SK-N-SH (cell line): ENCODE measurements at regions not wholly inside any gene's neighbourhood (a gene's known extent, or its start where the extent isn't known, plus 50 kb on each side); places are given as distances from the start of the nearest gene placed in this dataset.

Source experiments
- CTCF ChIA-PET: fragments of 300-600, 350-600 bp; formaldehyde crosslinking; extraction: SDS; loops from one replicate; lab custom pipeline; 2021; lab: Yijun Ruan, JAX
- POLR2A ChIA-PET: fragments of 350-600 bp; sonication (Branson Sonifier 250); formaldehyde crosslinking; extraction: SDS; loops from one replicate; lab custom pipeline; 2020; ENCODE audit warnings: antibody characterized with exemption, inconsistent platforms; lab: Yijun Ruan, JAX
- DNase-seq: peaks from one replicate; pipeline ENCODE4 v3.0.0; 2012
- H2AFZ ChIP-seq: fragments of 200-600 bp; sonication (generic); 2 replicates; pipeline ENCODE4 v1.8.1; 2016; ENCODE audit warnings: antibody characterized with exemption, mild to moderate bottlenecking, low read depth
- H3F3A ChIP-seq: fragments of 200-600 bp; sonication (generic); replicated peaks from 2 replicates; pipeline ENCODE3; 2016; ENCODE audit warnings: antibody characterized with exemption, mild to moderate bottlenecking; ENCODE audit not compliant: insufficient read depth
- H3K27ac ChIP-seq, 2 experiments: fragments of 200-500 bp in 1 of 2; fragments of 200-600 bp in 1 of 2; sonication (Bioruptor generic) in 1 of 2; sonication (generic), shearing (Covaris generic) in 1 of 2; 2 replicates each; pipeline versions ENCODE4 v1.5.1 to v1.6.1; 2014 to 2016; ENCODE audit warnings: low read depth in 2 of 2, inconsistent platforms in 1 of 2, low read length in 1 of 2, mild to moderate bottlenecking in 1 of 2, mixed read lengths in 1 of 2
- H3K27me3 ChIP-seq: fragments of 200-600 bp; sonication (generic), shearing (Covaris generic); 2 replicates; pipeline ENCODE4 v1.6.1; 2016; ENCODE audit warnings: mixed run types; ENCODE audit not compliant: insufficient read depth
- H3K36me3 ChIP-seq, 2 experiments: fragments of 200-500 bp in 1 of 2; fragments of 200-600 bp in 1 of 2; sonication (Bioruptor generic) in 1 of 2; sonication (generic) in 1 of 2; replicated peaks in 1 of 2; 2 replicates each; pipeline versions ENCODE3 to v1.5.1; 2014 to 2016; ENCODE audit warnings: low read length in 1 of 2, mild to moderate bottlenecking in 1 of 2; ENCODE audit not compliant: insufficient read depth in 2 of 2, control insufficient read depth in 1 of 2
- H3K4me1 ChIP-seq, 2 experiments: fragments of 200-500 bp in 1 of 2; fragments of 200-600 bp in 1 of 2; sonication (Bioruptor generic) in 1 of 2; sonication (generic), shearing (Covaris generic) in 1 of 2; 2 replicates each; pipeline versions ENCODE4 v1.5.1 to v1.6.1; 2014 to 2016; ENCODE audit warnings: low read depth in 1 of 2, low read length in 1 of 2, mixed run types in 1 of 2; ENCODE audit not compliant: insufficient read depth in 2 of 2, control insufficient read depth in 1 of 2
- H3K4me2 ChIP-seq: fragments of 200-600 bp; sonication (generic), shearing (Covaris generic); 2 replicates; pipeline ENCODE4 v1.6.1; 2017; ENCODE audit warnings: mixed run types
- H3K4me3 ChIP-seq, 2 experiments: fragments of 200-500 bp in 1 of 2; fragments of 200-600 bp in 1 of 2; sonication (Bioruptor generic) in 1 of 2; sonication (generic), shearing (Covaris generic) in 1 of 2; 2 replicates each; pipeline versions ENCODE4 v1.5.1 to v1.8.1; 2014 to 2016; ENCODE audit warnings: low read depth in 2 of 2, inconsistent platforms in 1 of 2, low read length in 1 of 2, mild to moderate bottlenecking in 1 of 2, mixed read lengths in 1 of 2, moderate library complexity in 1 of 2
- H3K79me2 ChIP-seq: fragments of 200-600 bp; sonication (generic); 2 replicates; pipeline ENCODE4 v1.8.1; 2017; ENCODE audit warnings: mild to moderate bottlenecking; ENCODE audit not compliant: insufficient read depth
- H3K9ac ChIP-seq: fragments of 200-600 bp; sonication (generic); 2 replicates; pipeline ENCODE4 v1.6.1; 2017; ENCODE audit warnings: mixed run types
- H3K9me2 ChIP-seq: fragments of 200-600 bp; sonication (generic); 2 replicates; pipeline ENCODE4 v1.6.1; 2017; ENCODE audit warnings: mixed run types
- H3K9me3 ChIP-seq: fragments of 200-600 bp; sonication (generic); 2 replicates; pipeline ENCODE4 v1.6.1; 2017; ENCODE audit warnings: mixed run types, mild to moderate bottlenecking, moderate library complexity
- H4K20me1 ChIP-seq: fragments of 200-600 bp; sonication (generic); 2 replicates; pipeline ENCODE4 v1.6.1; 2017; ENCODE audit warnings: mild to moderate bottlenecking, mixed run types; ENCODE audit not compliant: insufficient read depth
- CHD2 ChIP-seq: fragments of 150-350 bp; IDR thresholded peaks from 2 replicates; pipeline ENCODE4 v1.6.1; 2018; ENCODE audit warnings: low read length; ENCODE audit not compliant: partially characterized antibody
- EP300 ChIP-seq, 2 experiments: IDR thresholded peaks; 2 replicates each; pipeline versions ENCODE4 v1.4.0 to v1.6.1; 2012; ENCODE audit warnings: borderline replicate concordance in 1 of 2, low read depth in 1 of 2, low read length in 1 of 2
- EZH2phosphoT487 ChIP-seq: fragments of 200-600 bp; sonication (generic); IDR thresholded peaks from 2 replicates; pipeline ENCODE4 v1.6.1; 2017; ENCODE audit warnings: low read depth, mixed run types, mild to moderate bottlenecking, antibody characterized with exemption, moderate library complexity, borderline replicate concordance
- FOXJ3 ChIP-seq: sonication (generic); formaldehyde crosslinking; IDR thresholded peaks from 2 replicates; pipeline ENCODE4 v1.5.1; 2020; ENCODE audit warnings: mild to moderate bottlenecking, missing genetic modification reagents
- FOXM1 ChIP-seq: IDR thresholded peaks from 2 replicates; pipeline ENCODE4 v1.4.0; 2012; ENCODE audit warnings: low read depth, mild to moderate bottlenecking
- POLR2AphosphoS5 ChIP-seq: IDR thresholded peaks from 2 replicates; pipeline ENCODE4 v1.6.1; 2012; ENCODE audit warnings: low read depth, low read length
- RCOR1 ChIP-seq: fragments of 150-350 bp; IDR thresholded peaks from 2 replicates; pipeline ENCODE4 v1.6.1; 2017; ENCODE audit warnings: antibody characterized with exemption, low read length
- RFX5 ChIP-seq: IDR thresholded peaks from 2 replicates; pipeline ENCODE4 v1.6.1; 2012; ENCODE audit warnings: mild to moderate bottlenecking, improper control_type of control experiment, low read length
- RXRA ChIP-seq: IDR thresholded peaks from 2 replicates; pipeline ENCODE4 v1.4.0; 2012; ENCODE audit warnings: low read depth, mild to moderate bottlenecking, borderline replicate concordance
- SMC3 ChIP-seq: IDR thresholded peaks from 2 replicates; pipeline ENCODE4 v1.6.1; 2012; ENCODE audit warnings: low read depth, low read length, improper control_type of control experiment
- TAF1 ChIP-seq: IDR thresholded peaks from 2 replicates; pipeline ENCODE4 v1.6.1; 2012; ENCODE audit warnings: low read depth, mild to moderate bottlenecking, low read length, moderate library complexity, borderline replicate concordance
- TCF12 ChIP-seq: IDR thresholded peaks from 2 replicates; pipeline ENCODE4 v1.4.0; 2012
- TEAD4 ChIP-seq: IDR thresholded peaks from 2 replicates; pipeline ENCODE4 v1.4.0; 2012; ENCODE audit warnings: mild to moderate bottlenecking, borderline replicate concordance; ENCODE audit not compliant: insufficient read depth
- YY1 ChIP-seq: IDR thresholded peaks from 2 replicates; pipeline ENCODE4 v1.4.0; 2012; ENCODE audit warnings: low read depth, mild to moderate bottlenecking
- WGBS: methylation state at CpG from one replicate; pipeline ENCODE4 v1.1.6; 2017; ENCODE audit warnings: low lambda C conversion rate; 5-methylcytosine and 5-hydroxymethylcytosine counted together
- TF ChIP-seq, protein P1 (sequence below): IDR thresholded peaks from 2 replicates; pipeline ENCODE4; 2012
- TF ChIP-seq, protein P2 (sequence below): fragments of 200-600 bp; sonication (generic); IDR thresholded peaks from 2 replicates; pipeline ENCODE4 v1.6.1; 2017; ENCODE audit warnings: antibody characterized with exemption, mild to moderate bottlenecking, moderate library complexity
- TF ChIP-seq, protein P3 (sequence below): IDR thresholded peaks from 2 replicates; pipeline ENCODE4 v1.6.1; 2012; ENCODE audit warnings: mild to moderate bottlenecking, low read depth, low read length, moderate library complexity

DNA sequence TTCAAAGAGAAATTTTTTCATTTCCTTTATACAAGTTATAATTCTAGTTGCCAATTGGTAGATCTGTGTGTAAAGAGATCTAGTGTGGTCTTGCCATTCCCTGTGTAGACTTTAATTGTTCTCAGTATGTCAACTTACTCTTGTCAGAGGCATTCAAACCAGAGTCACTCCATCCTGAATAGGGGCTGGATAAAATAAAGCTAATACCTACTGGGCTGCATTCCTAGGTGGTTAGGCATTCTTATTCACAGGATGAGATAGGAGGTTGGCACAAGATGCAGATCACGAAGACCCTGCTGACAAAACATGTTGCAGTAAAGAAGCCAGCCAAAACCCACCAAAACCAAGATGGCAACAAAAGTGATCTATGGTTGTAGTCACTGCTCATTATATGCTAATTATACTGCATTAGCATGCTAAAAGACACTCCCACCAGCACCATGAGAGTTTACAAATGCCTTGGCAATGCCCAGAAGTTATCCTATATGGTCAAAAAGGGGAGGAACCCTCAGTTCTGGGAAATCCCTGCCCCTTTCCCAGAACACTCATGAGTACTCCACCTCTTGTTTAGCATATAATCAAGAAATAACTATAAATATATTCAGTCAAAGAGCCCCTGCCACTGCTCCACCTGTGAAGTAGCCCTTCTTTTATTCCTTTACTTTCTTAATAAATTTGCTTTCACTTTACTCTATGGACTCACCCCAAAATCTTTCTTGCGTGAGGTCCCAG lies 74.0 kb upstream of the ADAMTS5 start:
- no peak overlapping the region for H3K9ac ChIP-seq
- no peaks in the 10 kb centered on the region for H3F3A ChIP-seq
- no peaks in the 10 kb centered on the region for H3K4me1 ChIP-seq
- CTCF ChIA-PET = no interaction called here
- no peak overlapping the region for H3K27ac ChIP-seq
- H3K9me2 ChIP-seq = no peaks in the 10 kb centered on the region
- no peak overlapping the region for H2AFZ ChIP-seq
- no peak for DNase-seq
- H3K4me2 ChIP-seq = no peak overlapping the region
- no peak for TF ChIP-seq TCF12
- no peak for TF ChIP-seq POLR2AphosphoS5
- TF ChIP-seq YY1 = no peak
- no peak for TF ChIP-seq FOXJ3 (CRISPR knock-in tag)
- TF ChIP-seq, protein P1, sequence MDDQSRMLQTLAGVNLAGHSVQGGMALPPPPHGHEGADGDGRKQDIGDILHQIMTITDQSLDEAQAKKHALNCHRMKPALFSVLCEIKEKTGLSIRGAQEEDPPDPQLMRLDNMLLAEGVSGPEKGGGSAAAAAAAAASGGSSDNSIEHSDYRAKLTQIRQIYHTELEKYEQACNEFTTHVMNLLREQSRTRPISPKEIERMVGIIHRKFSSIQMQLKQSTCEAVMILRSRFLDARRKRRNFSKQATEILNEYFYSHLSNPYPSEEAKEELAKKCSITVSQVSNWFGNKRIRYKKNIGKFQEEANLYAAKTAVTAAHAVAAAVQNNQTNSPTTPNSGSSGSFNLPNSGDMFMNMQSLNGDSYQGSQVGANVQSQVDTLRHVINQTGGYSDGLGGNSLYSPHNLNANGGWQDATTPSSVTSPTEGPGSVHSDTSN = no peak
- TF ChIP-seq, protein P2, sequence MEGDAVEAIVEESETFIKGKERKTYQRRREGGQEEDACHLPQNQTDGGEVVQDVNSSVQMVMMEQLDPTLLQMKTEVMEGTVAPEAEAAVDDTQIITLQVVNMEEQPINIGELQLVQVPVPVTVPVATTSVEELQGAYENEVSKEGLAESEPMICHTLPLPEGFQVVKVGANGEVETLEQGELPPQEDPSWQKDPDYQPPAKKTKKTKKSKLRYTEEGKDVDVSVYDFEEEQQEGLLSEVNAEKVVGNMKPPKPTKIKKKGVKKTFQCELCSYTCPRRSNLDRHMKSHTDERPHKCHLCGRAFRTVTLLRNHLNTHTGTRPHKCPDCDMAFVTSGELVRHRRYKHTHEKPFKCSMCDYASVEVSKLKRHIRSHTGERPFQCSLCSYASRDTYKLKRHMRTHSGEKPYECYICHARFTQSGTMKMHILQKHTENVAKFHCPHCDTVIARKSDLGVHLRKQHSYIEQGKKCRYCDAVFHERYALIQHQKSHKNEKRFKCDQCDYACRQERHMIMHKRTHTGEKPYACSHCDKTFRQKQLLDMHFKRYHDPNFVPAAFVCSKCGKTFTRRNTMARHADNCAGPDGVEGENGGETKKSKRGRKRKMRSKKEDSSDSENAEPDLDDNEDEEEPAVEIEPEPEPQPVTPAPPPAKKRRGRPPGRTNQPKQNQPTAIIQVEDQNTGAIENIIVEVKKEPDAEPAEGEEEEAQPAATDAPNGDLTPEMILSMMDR = no peak
- TF ChIP-seq SMC3 = no peak
- no peak for TF ChIP-seq RFX5
- no peak for TF ChIP-seq RXRA
- TF ChIP-seq TAF1 = no peak
- no peak for TF ChIP-seq FOXM1
- TF ChIP-seq, protein P3, sequence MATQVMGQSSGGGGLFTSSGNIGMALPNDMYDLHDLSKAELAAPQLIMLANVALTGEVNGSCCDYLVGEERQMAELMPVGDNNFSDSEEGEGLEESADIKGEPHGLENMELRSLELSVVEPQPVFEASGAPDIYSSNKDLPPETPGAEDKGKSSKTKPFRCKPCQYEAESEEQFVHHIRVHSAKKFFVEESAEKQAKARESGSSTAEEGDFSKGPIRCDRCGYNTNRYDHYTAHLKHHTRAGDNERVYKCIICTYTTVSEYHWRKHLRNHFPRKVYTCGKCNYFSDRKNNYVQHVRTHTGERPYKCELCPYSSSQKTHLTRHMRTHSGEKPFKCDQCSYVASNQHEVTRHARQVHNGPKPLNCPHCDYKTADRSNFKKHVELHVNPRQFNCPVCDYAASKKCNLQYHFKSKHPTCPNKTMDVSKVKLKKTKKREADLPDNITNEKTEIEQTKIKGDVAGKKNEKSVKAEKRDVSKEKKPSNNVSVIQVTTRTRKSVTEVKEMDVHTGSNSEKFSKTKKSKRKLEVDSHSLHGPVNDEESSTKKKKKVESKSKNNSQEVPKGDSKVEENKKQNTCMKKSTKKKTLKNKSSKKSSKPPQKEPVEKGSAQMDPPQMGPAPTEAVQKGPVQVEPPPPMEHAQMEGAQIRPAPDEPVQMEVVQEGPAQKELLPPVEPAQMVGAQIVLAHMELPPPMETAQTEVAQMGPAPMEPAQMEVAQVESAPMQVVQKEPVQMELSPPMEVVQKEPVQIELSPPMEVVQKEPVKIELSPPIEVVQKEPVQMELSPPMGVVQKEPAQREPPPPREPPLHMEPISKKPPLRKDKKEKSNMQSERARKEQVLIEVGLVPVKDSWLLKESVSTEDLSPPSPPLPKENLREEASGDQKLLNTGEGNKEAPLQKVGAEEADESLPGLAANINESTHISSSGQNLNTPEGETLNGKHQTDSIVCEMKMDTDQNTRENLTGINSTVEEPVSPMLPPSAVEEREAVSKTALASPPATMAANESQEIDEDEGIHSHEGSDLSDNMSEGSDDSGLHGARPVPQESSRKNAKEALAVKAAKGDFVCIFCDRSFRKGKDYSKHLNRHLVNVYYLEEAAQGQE = no peak
- TF ChIP-seq TEAD4 = no peak
- TF ChIP-seq EP300 (IDR thresholded peaks at IDR 0.05; ENCODE audit: borderline replicate concordance in 1 of 2, low read depth in 1 of 2, low read length in 1 of 2) = no peak
- TF ChIP-seq CHD2 = no peak
- no peak for TF ChIP-seq EZH2phosphoT487
- no peak for TF ChIP-seq RCOR1
- TF ChIP-seq, all 33 proteins: peak for 0
- H3K27me3 ChIP-seq = no peaks in the 10 kb centered on the region
- POLR2A ChIA-PET = no interaction called here
- 77% methylated on average over 2 of the region's 2 CpGs for WGBS
- no peaks in the 10 kb centered on the region for H3K79me2 ChIP-seq
- H3K36me3 ChIP-seq = no peaks in the 10 kb centered on the region
- no peaks in the 10 kb centered on the region for H4K20me1 ChIP-seq
- H3K4me3 ChIP-seq = no peak overlapping the region
- H3K9me3 ChIP-seq = no peaks in the 10 kb centered on the region
